Right lobe of liver (tissue), 6 donors: ENCODE measurements at regions not wholly inside any gene's neighbourhood (a gene's known extent, or its start where the extent isn't known, plus 50 kb on each side); places are given as distances from the start of the nearest gene placed in this dataset.

Experiments
- ATAC-seq, 4 donors: fragments of 200-7000 bp; cut with Tn5 transposase; one replicate each; pipeline ENCODE4 v1.9.1; 2020; ENCODE audit warnings: mild to moderate bottlenecking in 4 of 4, moderate library complexity in 4 of 4
- DNase-seq, 3 donors: peaks; one replicate each; pipeline ENCODE4 v3.0.0-alpha.2; 2020
- H3K27ac ChIP-seq, 3 donors: fragments of 200-600 bp; one replicate each; pipeline ENCODE4 v1.8.0; 2022
- H3K27me3 ChIP-seq, 2 donors: fragments of 200-600 bp; one replicate each; pipeline ENCODE4 v1.8.0; 2022
- H3K36me3 ChIP-seq, 4 donors: fragments of 200-600 bp; sonication (generic) in 1 of 4; one replicate each; pipeline versions ENCODE4 v1.5.1 to v1.8.0; 2017 to 2022; ENCODE audit warnings: control low read depth in 1 of 4
- H3K4me1 ChIP-seq, 4 donors: fragments of 200-600 bp; sonication (generic) in 1 of 4; one replicate each; pipeline versions ENCODE4 v1.5.1 to v1.8.0; 2017 to 2022; ENCODE audit warnings: control low read depth in 1 of 4
- H3K4me3 ChIP-seq, 3 donors: fragments of 200-600 bp; one replicate each; pipeline ENCODE4 v1.8.0; 2022
- H3K9me3 ChIP-seq, 4 donors: fragments of 200-600 bp; sonication (generic) in 1 of 4; one replicate each; pipeline versions ENCODE4 v1.5.1 to v1.8.0; 2017 to 2022; ENCODE audit warnings: control low read depth in 1 of 4
- CTCF ChIP-seq, 4 donors: fragments of 200-600 bp in 3 of 4; fragments of 450-650 bp in 1 of 4; IDR thresholded peaks; one replicate each; pipeline versions ENCODE4 v1.5.1 to v1.8.0; 2016 to 2022; ENCODE audit warnings: antibody characterized with exemption in 4 of 4, mild to moderate bottlenecking in 2 of 4
- POLR2A ChIP-seq: fragments of 450-650 bp; IDR thresholded peaks from one replicate; pipeline ENCODE4 v1.6.1; 2017; ENCODE audit warnings: antibody characterized with exemption, mild to moderate bottlenecking
- WGBS: methylation state at CpG from one replicate; pipeline ENCODE4 v1.1.6; 2018; ENCODE audit warnings: low coverage, low lambda C conversion rate; ENCODE audit not compliant: insufficient coverage; ENCODE audit errors: missing lambda C conversion rate; 5-methylcytosine and 5-hydroxymethylcytosine counted together
- intact Hi-C, 2 donors: fragments of 100-400 bp; cut with DNase I; formaldehyde crosslinking; loops; one replicate each; pipeline versions ENCODE4 v1.11.2 to v1.14.1; 2022
- donor health status: DM: no; HTN: yes; CAD: no.
- donor health status: DM: no; HTN: no; CAD: no.
- donor health status: DM: no; HTN: no; CAD: no.
- donor health status: DM: no; HTN: yes; CAD: no.
- donor health status: DM: no; HTN: yes; CAD: no.

DNA sequence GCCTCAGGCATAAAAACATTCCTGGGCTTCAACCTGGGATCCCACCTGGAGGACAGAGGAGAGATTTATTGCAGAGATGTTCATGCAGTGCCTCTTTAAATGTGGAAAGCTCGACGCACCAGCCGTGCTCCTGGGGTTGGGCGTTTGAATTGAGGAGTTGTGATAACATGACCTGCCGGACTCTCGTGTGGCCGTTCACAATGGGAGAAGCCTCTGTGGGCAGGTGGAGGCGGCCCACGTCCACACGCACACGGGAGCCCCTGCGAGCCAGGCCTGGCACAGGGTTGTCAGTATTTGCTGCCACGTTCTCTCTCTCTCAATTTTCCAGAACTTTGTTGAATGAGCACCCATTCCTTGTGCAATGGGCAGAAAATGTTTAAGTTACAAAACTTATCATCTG, 58.3 kb upstream of the PPARA start:
- no peaks in the 10 kb centered on the region for H3K36me3 ChIP-seq
- ATAC-seq (no peak), DNase-seq (peak in 1 of 3 donors; percentile 23)
- peaks cover 0 to 38% (median 22%) of the 10 kb centered on the region in 4 donors for H3K4me1 ChIP-seq
- intact Hi-C loops = loop anchor here in 1 of 2 donors (10.0 kb wide), 1 partner anchor 67 kb away; no protein-coding TSS in a partner anchor
- no peak overlapping the region for H3K27ac ChIP-seq
- no peaks in the 10 kb centered on the region for H3K27me3 ChIP-seq
- H3K4me3 ChIP-seq = no peak overlapping the region
- WGBS = no CpG with 5 or more reads among the region's 13 CpGs
- no peaks in the 10 kb centered on the region for H3K9me3 ChIP-seq
- TF ChIP-seq POLR2A = no peak
- no peak for TF ChIP-seq CTCF (IDR thresholded peaks at IDR 0.05)

GRCh38 chr22:46092670-46093410, 57.5 kb upstream of the PPARA start:
- Histone ChIP-seq H3K4me3 (no peak overlapping the region), H3K4me1 (peaks cover 0 to 29% (median 15%) of the 10 kb centered on the region in 4 donors), H3K9me3 (no peaks in the 10 kb centered on the region), H3K27me3 (no peaks in the 10 kb centered on the region), H3K27ac (no peak overlapping the region), H3K36me3 (peaks cover 0 to 3% (median under 1%) of the 10 kb centered on the region in 4 donors)
- TF ChIP-seq CTCF (IDR thresholded peaks at IDR 0.05) = no peak
- no peak for TF ChIP-seq POLR2A
- intact Hi-C loops = loop anchor here in 1 of 2 donors (10.0 kb wide), 1 partner anchor 68 kb away; no protein-coding TSS in a partner anchor
- DNase-seq (peak in 1 of 3 donors; percentile 35), ATAC-seq (no peak)
- 58% methylated on average over 16 of the region's 21 CpGs for WGBS

DNA sequence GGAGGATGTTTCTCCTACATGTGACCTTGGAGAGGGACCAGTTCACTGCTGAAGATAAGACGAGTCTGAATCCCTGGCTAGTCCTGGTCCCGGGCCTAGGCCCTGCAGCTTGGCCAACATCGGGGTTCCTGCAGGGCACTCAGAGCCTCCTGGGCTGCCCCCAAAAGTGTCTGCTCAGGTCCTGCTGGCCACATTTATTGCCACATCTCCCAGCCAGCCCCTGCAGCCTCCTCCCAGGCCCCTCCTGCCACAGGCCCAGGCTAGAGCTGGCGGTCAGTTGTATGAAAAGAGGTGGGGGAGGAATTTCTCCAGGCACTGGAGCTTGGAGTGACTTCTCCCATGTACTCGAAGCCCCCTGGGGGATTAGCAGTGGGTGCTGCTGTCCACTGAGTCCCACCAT, 56.5 kb upstream of the PPARA start:
- H3K27ac ChIP-seq = no peak overlapping the region
- H3K4me1 ChIP-seq = peaks cover 0 to 20% (median 11%) of the 10 kb centered on the region in 4 donors
- DNase-seq = no peak
- H3K9me3 ChIP-seq = no peaks in the 10 kb centered on the region
- H3K27me3 ChIP-seq = no peaks in the 10 kb centered on the region
- ATAC-seq = no peak
- no CpG with 5 or more reads among the region's 5 CpGs for WGBS
- H3K4me3 ChIP-seq = no peak overlapping the region
- H3K36me3 ChIP-seq = peaks cover 0 to 13% (median 5%) of the 10 kb centered on the region in 4 donors
- intact Hi-C loops = loop anchor here in 1 of 2 donors (10.0 kb wide), 1 partner anchor 69 kb away; no protein-coding TSS in a partner anchor
- TF ChIP-seq POLR2A (no peak), CTCF (IDR thresholded peaks at IDR 0.05) (no peak)

DNA sequence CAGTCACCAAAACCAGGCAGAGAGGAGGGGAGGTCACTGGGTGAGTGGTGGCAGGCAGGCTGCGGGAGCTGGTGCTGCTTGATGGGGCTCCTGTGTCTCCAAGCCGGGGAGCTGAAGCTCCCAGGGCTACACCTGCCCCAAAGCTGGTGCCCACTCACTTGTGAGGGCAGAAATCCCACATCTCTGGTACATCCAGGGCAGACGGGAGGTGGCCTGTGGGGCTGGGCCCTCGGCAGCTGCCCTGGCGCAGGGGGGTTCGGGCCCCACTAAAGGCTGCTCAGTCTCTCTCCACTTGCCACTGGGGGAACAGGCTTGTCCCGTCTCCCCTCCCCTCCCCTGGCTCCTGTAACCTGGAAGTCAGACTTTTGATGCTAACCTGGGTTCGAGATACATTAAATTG, 55.6 kb upstream of the PPARA start:
- no peak for DNase-seq

More for the DNA sequence above, 55.6 kb upstream of the PPARA start:
- H3K27me3 ChIP-seq = no peaks in the 10 kb centered on the region
- no peak overlapping the region for H3K4me3 ChIP-seq
- H3K4me1 ChIP-seq = peaks cover 0 to 11% (median 6%) of the 10 kb centered on the region in 4 donors
- H3K27ac ChIP-seq = no peak overlapping the region
- H3K36me3 ChIP-seq = peaks cover 0 to 17% (median 9%) of the 10 kb centered on the region in 4 donors
- TF ChIP-seq POLR2A (no peak), CTCF (IDR thresholded peaks at IDR 0.05) (no peak)
- H3K9me3 ChIP-seq = no peaks in the 10 kb centered on the region
- ATAC-seq = no peak
- 100% methylated on average over 1 of the region's 8 CpGs for WGBS
- intact Hi-C loops = loop anchor here in 1 of 2 donors (10.0 kb wide), 1 partner anchor 70 kb away; no protein-coding TSS in a partner anchor
